WTC11 (cell line): ENCODE measurements at regions not wholly inside any gene's neighbourhood (a gene's known extent, or its start where the extent isn't known, plus 50 kb on each side); places are given as distances from the start of the nearest gene placed in this dataset.
"Not testable (repeated sequence)": the region's sequence is repeated elsewhere in the genome, so short reads cannot be mapped to it uniquely, and the experiment has no call there.

ENCODE experiments used
- ATAC-seq: fragments of 200-7000 bp; cut with Tn5 transposase; 2 replicates; pipeline ENCODE4 v1.10.0; 2021; ENCODE audit warnings: mild to moderate bottlenecking, moderate library complexity
- CTCF ChIA-PET: fragments of 300-600 bp; sonication (Branson Sonifier 250); formaldehyde crosslinking; loops from one replicate; lab custom pipeline; 2021; ENCODE audit warnings: antibody characterized with exemption; lab: Charles Lee
- POLR2A ChIA-PET: fragments of 350-600 bp; sonication (Branson Sonifier 250); formaldehyde crosslinking; loops from one replicate; lab custom pipeline; 2021; ENCODE audit warnings: antibody characterized with exemption; lab: Charles Lee
- DNase-seq: peaks from one replicate; pipeline ENCODE4 v3.0.0; 2021; ENCODE audit warnings: low spot score
- H3K27ac Mint-ChIP-seq: 2 replicates; pipeline ENCODE4 v1.8.0; 2021; ENCODE audit warnings: mixed read lengths
- H3K27me3 Mint-ChIP-seq: 2 replicates; pipeline ENCODE4 v1.8.0; 2021; ENCODE audit warnings: low read depth, mild to moderate bottlenecking, moderate library complexity, mixed read lengths
- H3K36me3 Mint-ChIP-seq: 2 replicates; pipeline ENCODE4 v1.8.0; 2021; ENCODE audit warnings: mixed read lengths
- H3K4me1 Mint-ChIP-seq: 2 replicates; pipeline ENCODE4 v1.8.0; 2022; ENCODE audit warnings: mixed read lengths
- H3K4me3 Mint-ChIP-seq: 2 replicates; pipeline ENCODE4 v1.8.0; 2021; ENCODE audit warnings: mild to moderate bottlenecking, moderate library complexity, mixed read lengths
- H3K9me3 Mint-ChIP-seq: 2 replicates; pipeline ENCODE4 v1.8.0; 2021; ENCODE audit warnings: mixed read lengths
- CREM ChIP-seq: sonication (generic); formaldehyde crosslinking; IDR thresholded peaks from 2 replicates; pipeline ENCODE4 v1.8.1; 2022; ENCODE audit warnings: mild to moderate bottlenecking, missing genetic modification reagents, moderate library complexity
- GABPB1 ChIP-seq: sonication (generic); formaldehyde crosslinking; IDR thresholded peaks from 2 replicates; pipeline ENCODE4 v1.8.1; 2023; ENCODE audit warnings: mild to moderate bottlenecking, missing genetic modification reagents
- NR2C2 ChIP-seq: sonication (generic); formaldehyde crosslinking; IDR thresholded peaks from 2 replicates; pipeline ENCODE4 v1.8.0; 2022; ENCODE audit warnings: mild to moderate bottlenecking, missing genetic modification reagents
- SMAD3 ChIP-seq: sonication (generic); formaldehyde crosslinking; IDR thresholded peaks from 2 replicates; pipeline ENCODE4 v1.8.0; 2022; ENCODE audit warnings: missing genetic modification reagents, mild to moderate bottlenecking, borderline replicate concordance
- SMAD4 ChIP-seq: sonication (generic); formaldehyde crosslinking; IDR thresholded peaks from 2 replicates; pipeline ENCODE4 v1.8.0; 2022; ENCODE audit warnings: mild to moderate bottlenecking, missing genetic modification reagents
- ZBTB21 ChIP-seq: sonication (generic); formaldehyde crosslinking; IDR thresholded peaks from 2 replicates; pipeline ENCODE4 v1.8.1; 2023; ENCODE audit warnings: mild to moderate bottlenecking, missing genetic modification reagents, borderline replicate concordance
- ZNF138 ChIP-seq: sonication (generic); formaldehyde crosslinking; conservative IDR thresholded peaks from 2 replicates; pipeline ENCODE4 v1.8.1; 2022; ENCODE audit warnings: mild to moderate bottlenecking, moderate library complexity, missing genetic modification reagents
- ZNF423 ChIP-seq: fragments of 250-450 bp; sonication (Bioruptor Pico); IDR thresholded peaks from 2 replicates; pipeline ENCODE4 v2.1.2; 2022; ENCODE audit warnings: mild to moderate bottlenecking, moderate library complexity
- TF ChIP-seq, protein P1 (sequence below): sonication (generic); formaldehyde crosslinking; IDR thresholded peaks from 2 replicates; pipeline ENCODE4 v1.8.1; 2022; ENCODE audit warnings: low read depth, mild to moderate bottlenecking, moderate library complexity, missing genetic modification reagents, borderline replicate concordance
- TF ChIP-seq, protein P2 (sequence below): sonication (generic); formaldehyde crosslinking; IDR thresholded peaks from 2 replicates; pipeline ENCODE4 v1.8.0; 2022; ENCODE audit warnings: mild to moderate bottlenecking, missing genetic modification reagents
- TF ChIP-seq, protein P3 (sequence below): sonication (generic); formaldehyde crosslinking; conservative IDR thresholded peaks from 2 replicates; pipeline ENCODE4 v1.8.1; 2023; ENCODE audit warnings: mild to moderate bottlenecking, low read depth, missing genetic modification reagents, moderate library complexity
- TF ChIP-seq, protein P4 (sequence below): sonication (generic); formaldehyde crosslinking; IDR thresholded peaks from 2 replicates; pipeline ENCODE4 v1.8.0; 2023; ENCODE audit warnings: missing genetic modification reagents
- TF ChIP-seq, protein P5 (sequence below): fragments of 250-450 bp; sonication (Bioruptor Pico); conservative IDR thresholded peaks from 2 replicates; pipeline ENCODE4 v1.9.0; 2021; ENCODE audit warnings: mild to moderate bottlenecking
- TF ChIP-seq, protein P6 (sequence below): sonication (generic); formaldehyde crosslinking; IDR thresholded peaks from 2 replicates; pipeline ENCODE4 v1.8.0; 2023; ENCODE audit warnings: missing genetic modification reagents, mild to moderate bottlenecking, borderline replicate concordance

DNA sequence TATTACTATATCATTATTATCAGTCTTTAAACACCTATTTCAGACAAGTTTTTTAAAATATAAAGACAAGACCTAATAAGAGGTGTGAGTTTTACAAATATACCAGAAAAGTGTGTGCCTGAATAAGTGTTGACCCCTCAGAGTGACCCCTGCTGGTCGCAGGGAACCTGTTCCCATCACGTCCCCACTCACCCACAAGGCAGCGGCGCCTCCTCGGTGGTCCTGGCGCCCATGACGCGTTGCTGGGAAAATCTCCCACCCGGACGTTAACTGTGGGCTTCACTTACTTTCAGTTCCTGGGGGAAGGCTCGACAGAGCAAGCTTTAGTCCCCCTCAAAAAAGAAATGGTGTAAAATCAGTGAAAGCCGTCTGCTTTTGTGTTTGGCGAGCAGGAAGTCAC, 93.5 kb downstream of the TMEM18 start (continued):
- TF ChIP-seq, protein P1, sequence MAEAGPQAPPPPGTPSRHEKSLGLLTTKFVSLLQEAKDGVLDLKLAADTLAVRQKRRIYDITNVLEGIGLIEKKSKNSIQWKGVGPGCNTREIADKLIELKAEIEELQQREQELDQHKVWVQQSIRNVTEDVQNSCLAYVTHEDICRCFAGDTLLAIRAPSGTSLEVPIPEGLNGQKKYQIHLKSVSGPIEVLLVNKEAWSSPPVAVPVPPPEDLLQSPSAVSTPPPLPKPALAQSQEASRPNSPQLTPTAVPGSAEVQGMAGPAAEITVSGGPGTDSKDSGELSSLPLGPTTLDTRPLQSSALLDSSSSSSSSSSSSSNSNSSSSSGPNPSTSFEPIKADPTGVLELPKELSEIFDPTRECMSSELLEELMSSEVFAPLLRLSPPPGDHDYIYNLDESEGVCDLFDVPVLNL, result no peak
- TF ChIP-seq, protein P2, sequence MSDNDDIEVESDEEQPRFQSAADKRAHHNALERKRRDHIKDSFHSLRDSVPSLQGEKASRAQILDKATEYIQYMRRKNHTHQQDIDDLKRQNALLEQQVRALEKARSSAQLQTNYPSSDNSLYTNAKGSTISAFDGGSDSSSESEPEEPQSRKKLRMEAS (CRISPR knock-in tag), result no peak
- TF ChIP-seq, protein P3, sequence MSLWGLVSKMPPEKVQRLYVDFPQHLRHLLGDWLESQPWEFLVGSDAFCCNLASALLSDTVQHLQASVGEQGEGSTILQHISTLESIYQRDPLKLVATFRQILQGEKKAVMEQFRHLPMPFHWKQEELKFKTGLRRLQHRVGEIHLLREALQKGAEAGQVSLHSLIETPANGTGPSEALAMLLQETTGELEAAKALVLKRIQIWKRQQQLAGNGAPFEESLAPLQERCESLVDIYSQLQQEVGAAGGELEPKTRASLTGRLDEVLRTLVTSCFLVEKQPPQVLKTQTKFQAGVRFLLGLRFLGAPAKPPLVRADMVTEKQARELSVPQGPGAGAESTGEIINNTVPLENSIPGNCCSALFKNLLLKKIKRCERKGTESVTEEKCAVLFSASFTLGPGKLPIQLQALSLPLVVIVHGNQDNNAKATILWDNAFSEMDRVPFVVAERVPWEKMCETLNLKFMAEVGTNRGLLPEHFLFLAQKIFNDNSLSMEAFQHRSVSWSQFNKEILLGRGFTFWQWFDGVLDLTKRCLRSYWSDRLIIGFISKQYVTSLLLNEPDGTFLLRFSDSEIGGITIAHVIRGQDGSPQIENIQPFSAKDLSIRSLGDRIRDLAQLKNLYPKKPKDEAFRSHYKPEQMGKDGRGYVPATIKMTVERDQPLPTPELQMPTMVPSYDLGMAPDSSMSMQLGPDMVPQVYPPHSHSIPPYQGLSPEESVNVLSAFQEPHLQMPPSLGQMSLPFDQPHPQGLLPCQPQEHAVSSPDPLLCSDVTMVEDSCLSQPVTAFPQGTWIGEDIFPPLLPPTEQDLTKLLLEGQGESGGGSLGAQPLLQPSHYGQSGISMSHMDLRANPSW (CRISPR knock-in tag), result no peak
- no peak for TF ChIP-seq SMAD3

DNA sequence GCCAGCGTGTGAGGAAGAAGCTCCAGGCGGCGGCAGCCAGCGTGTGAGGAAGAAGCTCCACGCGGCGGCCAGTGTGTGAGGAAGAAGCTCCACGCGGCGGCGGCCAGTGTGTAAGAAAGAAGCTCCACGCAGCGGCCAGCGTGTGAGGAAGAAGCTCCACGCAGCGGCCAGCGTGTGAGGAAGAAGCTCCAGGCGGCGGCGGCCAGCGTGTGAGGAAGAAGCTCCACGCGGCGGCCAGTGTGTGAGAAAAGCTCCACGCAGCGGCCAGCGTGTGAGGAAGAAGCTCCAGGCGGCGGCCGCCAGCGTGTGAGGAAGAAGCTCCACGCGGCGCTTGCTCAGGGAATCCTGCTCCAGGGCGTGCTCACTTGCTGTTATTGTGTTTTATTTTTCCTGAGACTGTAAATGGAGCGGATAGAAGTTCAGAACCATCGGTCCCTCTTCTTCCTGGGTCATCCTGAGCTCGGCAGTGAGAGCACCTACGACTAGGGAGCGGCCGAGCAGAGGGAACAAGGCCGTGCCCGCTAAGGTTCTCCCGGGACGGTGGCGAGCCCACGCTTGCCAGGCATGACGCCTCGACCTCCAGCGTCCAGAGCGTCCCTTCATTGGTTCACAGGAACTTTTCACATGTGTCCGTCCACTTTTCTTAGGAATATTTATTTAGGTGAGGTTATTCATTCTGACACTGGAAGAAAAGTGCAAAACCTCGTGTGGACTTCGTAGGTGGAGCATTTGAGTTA, 94.2 kb downstream of the TMEM18 start:
- no peak for DNase-seq
- CTCF ChIA-PET, result interaction anchor here (0.8 to 1.3 kb wide), 6 partner anchors 9 to 53 kb away, joined by 3 to 5 read pairs (median 3); no protein-coding TSS in a partner anchor

DNA sequence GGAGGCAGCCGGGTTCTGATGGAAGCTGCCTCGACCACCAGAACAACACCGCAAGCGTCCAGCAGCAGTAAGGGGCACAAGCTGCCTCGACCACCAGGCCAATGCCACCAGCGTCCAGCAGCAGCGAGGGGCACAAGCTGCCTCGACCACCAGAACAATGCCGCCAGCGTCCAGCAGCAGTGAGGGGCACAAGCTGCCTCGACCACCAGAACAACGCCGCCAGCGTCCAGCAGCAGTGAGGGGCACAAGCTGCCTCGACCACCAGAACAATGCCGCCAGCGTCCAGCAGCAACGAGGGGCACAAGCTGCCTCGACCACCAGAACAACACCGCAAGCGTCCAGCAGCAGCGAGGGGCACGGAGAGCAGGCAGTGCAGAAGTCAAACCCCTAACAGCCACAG, 94.9 kb downstream of the TMEM18 start:
- CTCF ChIA-PET, result interaction anchor here (0.8 to 1.3 kb wide), 6 partner anchors 8 to 54 kb away, joined by 3 to 5 read pairs (median 3); no protein-coding TSS in a partner anchor
- POLR2A ChIA-PET, ATAC-seq: not testable (repeated sequence)

More for the DNA sequence above, 94.2 kb downstream of the TMEM18 start:
- H3K27ac Mint-ChIP-seq, result no peak overlapping the region
- H3K4me3 Mint-ChIP-seq, result no peak overlapping the region
- no peak for ATAC-seq
- TF ChIP-seq ZBTB21 (CRISPR knock-in tag) (no peak), GABPB1 (no peak), NR2C2 (CRISPR knock-in tag) (no peak), ZNF138 (CRISPR knock-in tag) (no peak)
- TF ChIP-seq, protein P4, sequence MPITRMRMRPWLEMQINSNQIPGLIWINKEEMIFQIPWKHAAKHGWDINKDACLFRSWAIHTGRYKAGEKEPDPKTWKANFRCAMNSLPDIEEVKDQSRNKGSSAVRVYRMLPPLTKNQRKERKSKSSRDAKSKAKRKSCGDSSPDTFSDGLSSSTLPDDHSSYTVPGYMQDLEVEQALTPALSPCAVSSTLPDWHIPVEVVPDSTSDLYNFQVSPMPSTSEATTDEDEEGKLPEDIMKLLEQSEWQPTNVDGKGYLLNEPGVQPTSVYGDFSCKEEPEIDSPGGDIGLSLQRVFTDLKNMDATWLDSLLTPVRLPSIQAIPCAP (CRISPR knock-in tag), result no peak
- TF ChIP-seq, protein P2 (CRISPR knock-in tag), result no peak
- TF ChIP-seq, protein P5, sequence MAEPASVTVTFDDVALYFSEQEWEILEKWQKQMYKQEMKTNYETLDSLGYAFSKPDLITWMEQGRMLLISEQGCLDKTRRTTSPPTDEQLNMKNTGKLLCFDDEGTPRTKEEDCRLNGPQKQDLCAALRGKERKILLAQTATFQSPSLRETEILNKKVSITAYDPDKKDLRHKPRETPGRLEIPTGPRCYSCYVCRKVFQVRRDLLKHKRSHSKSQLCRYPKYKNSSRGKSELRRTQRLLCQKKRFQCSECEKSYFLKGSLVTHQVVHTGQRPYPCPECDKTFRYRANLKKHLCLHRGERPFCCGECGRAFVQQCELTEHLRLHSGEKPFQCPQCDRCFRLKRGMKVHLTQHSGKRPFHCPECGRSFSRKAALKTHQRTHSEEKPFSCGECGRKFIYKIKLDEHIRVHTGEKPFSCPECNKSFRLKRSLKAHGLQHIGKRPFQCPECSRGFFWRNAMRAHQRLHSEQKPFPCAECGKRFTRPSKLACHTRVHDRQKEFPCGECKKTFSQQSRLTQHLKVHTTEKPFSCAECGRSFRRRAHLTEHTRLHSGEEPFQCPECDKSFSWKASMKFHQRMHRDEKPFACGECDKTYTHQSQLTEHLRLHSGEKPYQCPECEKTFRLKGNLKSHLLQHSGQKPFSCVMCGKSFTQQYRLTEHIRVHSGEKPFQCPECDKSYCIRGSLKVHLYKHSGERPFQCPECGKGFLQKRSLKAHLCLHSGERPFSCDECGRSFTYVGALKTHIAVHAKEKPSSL, result no peak
- TF ChIP-seq, all 79 proteins: peak for 0
- Mint-ChIP-seq H3K27me3 (peaks cover 4% of the 10 kb centered on the region; the same call in 1 of the 2 replicates), H3K9me3 (no peaks in the 10 kb centered on the region), H3K36me3 (no peaks in the 10 kb centered on the region), H3K4me1 (0 out of 2 replicates have a peak, but pooled peaks cover 3% of the 10 kb centered on the region)
- POLR2A ChIA-PET, result no interaction called here

DNA sequence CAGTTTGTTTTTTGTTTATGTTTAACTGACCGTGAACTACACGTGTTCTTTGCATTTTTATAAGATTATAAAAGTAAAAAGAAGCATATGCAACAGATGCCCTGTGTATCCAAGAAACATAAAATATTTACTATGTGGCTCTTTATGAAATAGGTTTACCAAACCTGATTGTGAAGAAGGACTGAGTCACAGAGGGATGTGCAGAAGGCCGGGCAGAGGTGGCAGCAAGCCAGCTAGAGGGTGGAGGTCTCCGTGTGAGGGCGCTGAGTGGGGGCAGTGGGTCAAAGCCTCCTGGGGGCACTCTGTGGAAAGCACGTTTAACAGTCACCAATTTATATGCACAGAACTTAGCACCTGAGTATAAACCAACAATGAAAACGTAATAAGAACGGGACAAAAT, 97.2 kb downstream of the TMEM18 start:
- POLR2A ChIA-PET, result no interaction called here
- H3K27ac Mint-ChIP-seq, result no peak overlapping the region
- CTCF ChIA-PET, result no interaction called here
- no peak for DNase-seq
- peaks cover 3% of the 10 kb centered on the region; the same call in 1 of the 2 replicates for H3K36me3 Mint-ChIP-seq
- H3K4me1 Mint-ChIP-seq, result 0 out of 2 replicates have a peak, but pooled peaks cover under 1% of the 10 kb centered on the region
- H3K9me3 Mint-ChIP-seq, result peaks cover 10% of the 10 kb centered on the region
- H3K27me3 Mint-ChIP-seq, result peaks cover 4% of the 10 kb centered on the region
- no peak for ATAC-seq
- no peak overlapping the region for H3K4me3 Mint-ChIP-seq
- TF ChIP-seq NR2C2 (CRISPR knock-in tag) (no peak), CREM (CRISPR knock-in tag) (no peak), SMAD4 (CRISPR knock-in tag) (no peak), ZNF423 (no peak)
- TF ChIP-seq, protein P1, result no peak
- TF ChIP-seq, protein P6, sequence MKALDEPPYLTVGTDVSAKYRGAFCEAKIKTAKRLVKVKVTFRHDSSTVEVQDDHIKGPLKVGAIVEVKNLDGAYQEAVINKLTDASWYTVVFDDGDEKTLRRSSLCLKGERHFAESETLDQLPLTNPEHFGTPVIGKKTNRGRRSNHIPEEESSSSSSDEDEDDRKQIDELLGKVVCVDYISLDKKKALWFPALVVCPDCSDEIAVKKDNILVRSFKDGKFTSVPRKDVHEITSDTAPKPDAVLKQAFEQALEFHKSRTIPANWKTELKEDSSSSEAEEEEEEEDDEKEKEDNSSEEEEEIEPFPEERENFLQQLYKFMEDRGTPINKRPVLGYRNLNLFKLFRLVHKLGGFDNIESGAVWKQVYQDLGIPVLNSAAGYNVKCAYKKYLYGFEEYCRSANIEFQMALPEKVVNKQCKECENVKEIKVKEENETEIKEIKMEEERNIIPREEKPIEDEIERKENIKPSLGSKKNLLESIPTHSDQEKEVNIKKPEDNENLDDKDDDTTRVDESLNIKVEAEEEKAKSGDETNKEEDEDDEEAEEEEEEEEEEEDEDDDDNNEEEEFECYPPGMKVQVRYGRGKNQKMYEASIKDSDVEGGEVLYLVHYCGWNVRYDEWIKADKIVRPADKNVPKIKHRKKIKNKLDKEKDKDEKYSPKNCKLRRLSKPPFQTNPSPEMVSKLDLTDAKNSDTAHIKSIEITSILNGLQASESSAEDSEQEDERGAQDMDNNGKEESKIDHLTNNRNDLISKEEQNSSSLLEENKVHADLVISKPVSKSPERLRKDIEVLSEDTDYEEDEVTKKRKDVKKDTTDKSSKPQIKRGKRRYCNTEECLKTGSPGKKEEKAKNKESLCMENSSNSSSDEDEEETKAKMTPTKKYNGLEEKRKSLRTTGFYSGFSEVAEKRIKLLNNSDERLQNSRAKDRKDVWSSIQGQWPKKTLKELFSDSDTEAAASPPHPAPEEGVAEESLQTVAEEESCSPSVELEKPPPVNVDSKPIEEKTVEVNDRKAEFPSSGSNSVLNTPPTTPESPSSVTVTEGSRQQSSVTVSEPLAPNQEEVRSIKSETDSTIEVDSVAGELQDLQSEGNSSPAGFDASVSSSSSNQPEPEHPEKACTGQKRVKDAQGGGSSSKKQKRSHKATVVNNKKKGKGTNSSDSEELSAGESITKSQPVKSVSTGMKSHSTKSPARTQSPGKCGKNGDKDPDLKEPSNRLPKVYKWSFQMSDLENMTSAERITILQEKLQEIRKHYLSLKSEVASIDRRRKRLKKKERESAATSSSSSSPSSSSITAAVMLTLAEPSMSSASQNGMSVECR, result no peak

More for the DNA sequence above, 94.9 kb downstream of the TMEM18 start:
- not testable (repeated sequence) for H3K9me3 Mint-ChIP-seq, H3K36me3 Mint-ChIP-seq, H3K27me3 Mint-ChIP-seq, H3K27ac Mint-ChIP-seq, DNase-seq, H3K4me1 Mint-ChIP-seq, H3K4me3 Mint-ChIP-seq
